Neuronal stem cell (in vitro differentiated cells): ENCODE measurements at regions not wholly inside any gene's neighbourhood (a gene's known extent, or its start where the extent isn't known, plus 50 kb on each side); places are given as distances from the start of the nearest gene placed in this dataset.

Experiments used
- DNase-seq: peaks from one replicate; pipeline ENCODE4 v3.0.0-alpha.2; 2013; ENCODE audit warnings: low spot score
- H2AFZ ChIP-seq: one replicate; pipeline ENCODE4 v1.6.1; 2013; ENCODE audit warnings: mild to moderate bottlenecking, low read length, inconsistent platforms
- H2AK5ac ChIP-seq: 2 replicates; pipeline ENCODE4 v1.6.1; 2013; ENCODE audit warnings: low read depth, mild to moderate bottlenecking, inconsistent platforms, low read length, moderate library complexity, mixed read lengths
- H2BK120ac ChIP-seq: 2 replicates; pipeline ENCODE4 v1.6.1; 2013; ENCODE audit warnings: low read depth, mild to moderate bottlenecking, inconsistent platforms, low read length, moderate library complexity, mixed read lengths
- H2BK12ac ChIP-seq: one replicate; pipeline ENCODE4 v1.6.1; 2013; ENCODE audit warnings: low read length, inconsistent platforms
- H2BK15ac ChIP-seq: 2 replicates; pipeline ENCODE4 v1.6.1; 2013; ENCODE audit warnings: mild to moderate bottlenecking, low read length, inconsistent platforms, mixed read lengths
- H2BK5ac ChIP-seq: one replicate; pipeline ENCODE4 v1.6.1; 2013; ENCODE audit warnings: inconsistent platforms, mild to moderate bottlenecking, low read length, moderate library complexity
- H3K14ac ChIP-seq: one replicate; pipeline ENCODE4 v1.6.1; 2013; ENCODE audit warnings: low read length, inconsistent platforms
- H3K18ac ChIP-seq: 2 replicates; pipeline ENCODE4 v1.6.1; 2013; ENCODE audit warnings: low read length, inconsistent platforms
- H3K23ac ChIP-seq: 2 replicates; pipeline ENCODE4 v1.6.1; 2013; ENCODE audit warnings: low read depth, mild to moderate bottlenecking, mixed read lengths, low read length, inconsistent platforms; ENCODE audit not compliant: poor library complexity
- H3K27ac ChIP-seq: replicated peaks from 3 replicates; pipeline ENCODE4 v1.5.1; 2013; ENCODE audit warnings: low read length, inconsistent platforms
- H3K27me3 ChIP-seq, 3 experiments: 2 replicates each; pipeline ENCODE4 v1.6.1; 2013; ENCODE audit warnings: low read length in 3 of 3, mild to moderate bottlenecking in 2 of 3, inconsistent platforms in 1 of 3, low read depth in 1 of 3, mixed read lengths in 1 of 3, moderate library complexity in 1 of 3; ENCODE audit not compliant: control insufficient read depth in 3 of 3, insufficient read depth in 3 of 3
- H3K36me3 ChIP-seq, 2 donors: replicated peaks in 1 of 2; 2 replicates each; pipeline ENCODE4 v1.6.1; 2013; ENCODE audit warnings: low read length in 2 of 2; ENCODE audit not compliant: control insufficient read depth in 2 of 2, insufficient read depth in 2 of 2
- H3K4ac ChIP-seq: 2 replicates; pipeline ENCODE4 v1.6.1; 2013; ENCODE audit warnings: inconsistent platforms, mild to moderate bottlenecking, low read length, moderate library complexity
- H3K4me1 ChIP-seq, 2 donors: 1 replicate in 1 of 2; 2 replicates in 1 of 2; pipeline ENCODE4 v1.6.1; 2013; ENCODE audit warnings: low read length in 2 of 2, low read depth in 1 of 2; ENCODE audit not compliant: control insufficient read depth in 2 of 2, insufficient read depth in 1 of 2
- H3K4me2 ChIP-seq: one replicate; pipeline ENCODE4 v1.6.1; 2013; ENCODE audit warnings: mild to moderate bottlenecking, low read length, inconsistent platforms; ENCODE audit not compliant: insufficient read depth, poor library complexity, severe bottlenecking
- H3K4me3 ChIP-seq, 2 donors: 2 replicates each; pipeline ENCODE4 v1.5.1; 2013; ENCODE audit warnings: low read length in 2 of 2, mild to moderate bottlenecking in 2 of 2, inconsistent platforms in 1 of 2, moderate library complexity in 1 of 2
- H3K79me1 ChIP-seq: one replicate; pipeline ENCODE4 v1.6.1; 2013; ENCODE audit warnings: low read depth, mild to moderate bottlenecking, inconsistent platforms, low read length, moderate library complexity
- H3K9ac ChIP-seq: one replicate; pipeline ENCODE4 v1.6.1; 2013; ENCODE audit warnings: mild to moderate bottlenecking, low read depth, low read length, inconsistent platforms; ENCODE audit not compliant: poor library complexity
- H3K9me3 ChIP-seq, 2 donors: replicated peaks in 1 of 2; 2 replicates each; pipeline versions ENCODE3 to v1.6.1; 2013; ENCODE audit warnings: low read length in 2 of 2, mild to moderate bottlenecking in 2 of 2, inconsistent platforms in 1 of 2, low read depth in 1 of 2, mixed read lengths in 1 of 2, moderate library complexity in 1 of 2; ENCODE audit not compliant: control insufficient read depth in 2 of 2, insufficient read depth in 1 of 2
- H4K8ac ChIP-seq: one replicate; pipeline ENCODE4 v1.6.1; 2013; ENCODE audit warnings: low read depth, mild to moderate bottlenecking, inconsistent platforms, low read length, moderate library complexity
- H4K91ac ChIP-seq: one replicate; pipeline ENCODE4 v1.6.1; 2013; ENCODE audit warnings: low read length, low read depth, mild to moderate bottlenecking, inconsistent platforms; ENCODE audit not compliant: poor library complexity
- WGBS, 2 donors: extraction: QIAGEN DNeasy Blood & Tissue Kit; methylation state at CpG; one replicate each; pipeline ENCODE4 v1.1.7; 2013; ENCODE audit warnings: missing lambda C conversion rate in 2 of 2, mixed read lengths in 1 of 2; ENCODE audit not compliant: insufficient read length in 2 of 2, insufficient replicate concordance in 1 of 2; ENCODE audit errors: extremely low coverage in 2 of 2; 5-methylcytosine and 5-hydroxymethylcytosine counted together

GRCh38 chr9:75372499-75373268, 284.4 kb downstream of the OSTF1 start:
- no peak overlapping the region for H3K4me2 ChIP-seq
- no peak overlapping the region for H3K14ac ChIP-seq
- H3K9ac ChIP-seq = no peak overlapping the region
- H3K36me3 ChIP-seq = no peaks in the 10 kb centered on the region
- H3K9me3 ChIP-seq = no peaks in the 10 kb centered on the region
- no peak overlapping the region for H3K4ac ChIP-seq
- H3K27me3 ChIP-seq = no peaks in the 10 kb centered on the region
- no peak overlapping the region for H2AFZ ChIP-seq
- no peak overlapping the region for H2BK15ac ChIP-seq
- no peak overlapping the region for H3K27ac ChIP-seq
- H3K79me1 ChIP-seq = no peaks in the 10 kb centered on the region
- H3K18ac ChIP-seq = no peak overlapping the region
- H2BK12ac ChIP-seq = no peak overlapping the region
- no peaks in the 10 kb centered on the region for H3K4me1 ChIP-seq
- H4K8ac ChIP-seq = no peak overlapping the region
- no CpG with 5 or more reads among the region's 3 CpGs for WGBS, 2 donors
- H2BK120ac ChIP-seq = no peak overlapping the region
- H2BK5ac ChIP-seq = no peak overlapping the region
- H4K91ac ChIP-seq = no peak overlapping the region
- H3K23ac ChIP-seq = no peak overlapping the region
- H3K4me3 ChIP-seq = no peak overlapping the region
- DNase-seq = no peak
- no peak overlapping the region for H2AK5ac ChIP-seq

- Histone ChIP-seq H3K18ac (no peak overlapping the region), H3K79me1 (no peaks in the 10 kb centered on the region), H3K4me2 (no peak overlapping the region), H3K9ac (no peak overlapping the region), H2BK120ac (no peak overlapping the region), H3K27ac (no peak overlapping the region), H3K23ac (no peak overlapping the region), H3K4ac (no peak overlapping the region), H3K4me1 (no peaks in the 10 kb centered on the region), H2AFZ (no peak overlapping the region), H4K8ac (no peak overlapping the region), H2BK15ac (no peak overlapping the region), H4K91ac (no peak overlapping the region), H3K14ac (no peak overlapping the region), H2BK12ac (no peak overlapping the region), H3K9me3 (no peaks in the 10 kb centered on the region), H3K4me3 (no peak overlapping the region), H2AK5ac (no peak overlapping the region), H2BK5ac (no peak overlapping the region), H3K27me3 (no peaks in the 10 kb centered on the region), H3K36me3 (no peaks in the 10 kb centered on the region)
- WGBS, 2 donors = no CpG with 5 or more reads among the region's 3 CpGs
- DNase-seq = no peak
Measured at GRCh38 chr9:75376680-75377254, 288.5 kb downstream of the OSTF1 start.

- H3K9ac ChIP-seq = no peak overlapping the region
- H2BK120ac ChIP-seq = no peak overlapping the region
- DNase-seq = no peak
- no peak overlapping the region for H3K18ac ChIP-seq
- no peak overlapping the region for H2AFZ ChIP-seq
- no peak overlapping the region for H2BK5ac ChIP-seq
- H3K36me3 ChIP-seq = no peaks in the 10 kb centered on the region
- no peaks in the 10 kb centered on the region for H3K9me3 ChIP-seq
- no peak overlapping the region for H3K4me2 ChIP-seq
- H3K4ac ChIP-seq = no peak overlapping the region
- no peak overlapping the region for H3K4me3 ChIP-seq
- H4K8ac ChIP-seq = no peak overlapping the region
- no peak overlapping the region for H4K91ac ChIP-seq
- H3K23ac ChIP-seq = no peak overlapping the region
- no peak overlapping the region for H2AK5ac ChIP-seq
- H3K27me3 ChIP-seq = no peaks in the 10 kb centered on the region
- no peak overlapping the region for H2BK12ac ChIP-seq
- no peak overlapping the region for H3K14ac ChIP-seq
- H3K4me1 ChIP-seq = no peaks in the 10 kb centered on the region
- no peaks in the 10 kb centered on the region for H3K79me1 ChIP-seq
- H3K27ac ChIP-seq = no peak overlapping the region
- H2BK15ac ChIP-seq = no peak overlapping the region
- WGBS, 2 donors = no CpG with 5 or more reads among the region's 9 CpGs
Measured at GRCh38 chr9:75378036-75378435, 289.7 kb downstream of the OSTF1 start.

- no peak overlapping the region for H3K4me3 ChIP-seq
- no peaks in the 10 kb centered on the region for H3K27me3 ChIP-seq
- H2BK5ac ChIP-seq = no peak overlapping the region
- H2BK15ac ChIP-seq = no peak overlapping the region
- H3K18ac ChIP-seq = no peak overlapping the region
- whole genome bisulfite sequencing, 2 donors = no CpG with 5 or more reads among the region's 1 CpG
- no peaks in the 10 kb centered on the region for H3K4me1 ChIP-seq
- no peak overlapping the region for H2AK5ac ChIP-seq
- no peak overlapping the region for H3K27ac ChIP-seq
- no peak overlapping the region for H4K91ac ChIP-seq
- no peak overlapping the region for H3K14ac ChIP-seq
- no peak overlapping the region for H4K8ac ChIP-seq
- H2BK120ac ChIP-seq = no peak overlapping the region
- H3K9ac ChIP-seq = no peak overlapping the region
- no peak overlapping the region for H3K4ac ChIP-seq
- no peak overlapping the region for H2AFZ ChIP-seq
- no peak overlapping the region for H3K4me2 ChIP-seq
- H3K9me3 ChIP-seq = peaks cover 0 to 1% of the 10 kb centered on the region in 2 donors
- no peaks in the 10 kb centered on the region for H3K79me1 ChIP-seq
- no peak overlapping the region for H3K23ac ChIP-seq
- H3K36me3 ChIP-seq = no peaks in the 10 kb centered on the region
- DNase-seq = no peak
- H2BK12ac ChIP-seq = no peak overlapping the region
Measured at GRCh38 chr9:75378926-75379325, 290.6 kb downstream of the OSTF1 start.
